ENCODE measurements at regions not wholly inside any gene's neighbourhood (a gene's known extent, or its start where the extent isn't known, plus 50 kb on each side); places are given as distances from the start of the nearest gene placed in this dataset.

DNA sequence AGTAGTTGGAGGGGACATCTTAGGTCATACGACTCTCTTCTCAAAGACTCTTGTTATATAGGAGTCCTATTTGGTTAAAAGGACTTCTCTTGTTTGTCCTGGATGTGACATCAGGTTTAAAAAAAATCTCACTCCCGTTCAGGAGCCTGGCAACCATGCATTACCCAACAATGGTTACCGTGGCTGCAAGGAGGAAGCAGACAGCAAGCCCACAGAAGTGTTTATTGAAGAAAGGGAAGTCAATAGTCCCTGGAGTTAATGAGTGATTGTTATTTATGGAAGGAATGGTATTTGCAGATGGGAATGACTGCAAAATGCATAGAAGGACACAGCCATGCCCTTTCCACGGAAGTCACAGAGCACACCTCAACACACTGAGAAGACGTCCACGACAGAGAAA is 75.9 kb upstream of the ENPP6 start:
- TF ChIP-seq POLR2A (IDR thresholded peaks at IDR 0.05): no peak
- TF ChIP-seq, protein P1, sequence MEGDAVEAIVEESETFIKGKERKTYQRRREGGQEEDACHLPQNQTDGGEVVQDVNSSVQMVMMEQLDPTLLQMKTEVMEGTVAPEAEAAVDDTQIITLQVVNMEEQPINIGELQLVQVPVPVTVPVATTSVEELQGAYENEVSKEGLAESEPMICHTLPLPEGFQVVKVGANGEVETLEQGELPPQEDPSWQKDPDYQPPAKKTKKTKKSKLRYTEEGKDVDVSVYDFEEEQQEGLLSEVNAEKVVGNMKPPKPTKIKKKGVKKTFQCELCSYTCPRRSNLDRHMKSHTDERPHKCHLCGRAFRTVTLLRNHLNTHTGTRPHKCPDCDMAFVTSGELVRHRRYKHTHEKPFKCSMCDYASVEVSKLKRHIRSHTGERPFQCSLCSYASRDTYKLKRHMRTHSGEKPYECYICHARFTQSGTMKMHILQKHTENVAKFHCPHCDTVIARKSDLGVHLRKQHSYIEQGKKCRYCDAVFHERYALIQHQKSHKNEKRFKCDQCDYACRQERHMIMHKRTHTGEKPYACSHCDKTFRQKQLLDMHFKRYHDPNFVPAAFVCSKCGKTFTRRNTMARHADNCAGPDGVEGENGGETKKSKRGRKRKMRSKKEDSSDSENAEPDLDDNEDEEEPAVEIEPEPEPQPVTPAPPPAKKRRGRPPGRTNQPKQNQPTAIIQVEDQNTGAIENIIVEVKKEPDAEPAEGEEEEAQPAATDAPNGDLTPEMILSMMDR (IDR thresholded peaks at IDR 0.05): no peak

All from right lobe of liver (tissue), 4 donors.